Stimulated activated CD8-positive, alpha-beta memory T cell treated with anti-CD3 and anti-CD28 coated beads, Interleukin-4, amount 100 ng/mL, for 4 hours (primary cell): ENCODE measurements at regions not wholly inside any gene's neighbourhood (a gene's known extent, or its start where the extent isn't known, plus 50 kb on each side); places are given as distances from the start of the nearest gene placed in this dataset.
"Not testable (repeated sequence)": the region's sequence is repeated elsewhere in the genome, so short reads cannot be mapped to it uniquely, and the experiment has no call there.

Source experiments
- DNase-seq, 2 donors: peaks; one replicate each; pipeline ENCODE4 v3.0.0-alpha.2; 2020; ENCODE audit warnings: low read depth in 2 of 2, low spot score in 1 of 2

DNA sequence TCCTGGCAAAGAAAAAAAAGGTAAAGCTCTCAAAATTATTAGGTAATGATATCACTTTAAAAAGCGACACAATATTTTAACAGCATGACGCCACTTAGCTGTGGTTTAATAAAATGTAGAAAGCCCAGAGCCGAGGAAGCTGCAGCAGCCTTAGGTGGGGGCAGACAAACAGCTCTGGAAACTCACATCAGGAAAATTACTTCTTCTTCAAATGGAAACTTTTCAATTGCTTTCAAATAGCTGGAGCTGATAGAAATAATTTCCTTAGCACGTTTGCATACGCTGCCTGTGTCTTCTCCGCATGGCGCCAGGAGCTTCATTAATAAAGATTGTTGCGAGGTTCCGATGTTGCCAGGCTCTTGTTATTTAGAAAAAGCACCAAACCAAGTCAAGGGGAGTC is 835.3 kb upstream of the EEF2KMT start:
- no peak for DNase-seq

GRCh38 chr16:5928476-5929065 is 831.0 kb upstream of the EEF2KMT start:
- DNase-seq: no peak

DNA sequence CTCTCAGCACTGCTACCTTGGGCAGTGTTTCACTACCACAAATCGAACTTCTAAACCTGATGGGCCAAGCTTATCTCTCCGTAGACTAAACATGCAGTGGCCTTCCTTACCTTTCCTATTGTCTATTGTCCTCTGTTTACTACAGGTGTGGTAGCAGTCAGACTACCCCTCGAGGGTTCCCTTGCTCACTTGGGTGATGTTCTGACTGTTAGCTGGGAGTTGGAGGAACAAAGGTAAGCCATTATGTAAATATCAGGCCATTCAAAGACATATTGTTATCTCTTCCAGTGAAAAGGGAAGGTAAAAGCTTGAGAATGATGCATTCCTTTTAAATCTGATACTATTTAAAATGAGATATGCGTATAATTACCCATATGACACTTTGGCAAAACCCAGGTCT is 828.3 kb upstream of the EEF2KMT start:
- no peak for DNase-seq

DNA sequence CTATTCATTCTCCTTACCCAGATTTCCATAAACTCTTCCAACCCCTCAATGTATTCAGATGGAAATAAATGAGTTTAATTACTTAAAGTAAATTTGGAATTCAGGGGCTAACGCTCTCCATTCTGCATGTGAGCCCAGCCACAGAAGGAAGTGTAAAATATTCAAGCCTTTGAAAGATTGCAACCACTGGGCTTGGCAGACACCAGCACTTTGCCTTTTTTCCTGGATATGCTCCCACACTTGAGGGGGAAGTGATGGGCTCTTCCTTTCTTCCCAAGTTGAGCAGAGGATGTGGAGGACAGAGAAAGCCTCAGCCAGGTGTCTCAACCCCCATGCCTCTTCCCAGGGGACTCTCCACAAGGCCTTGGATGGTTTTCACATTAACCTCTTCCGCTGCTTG is 825.1 kb upstream of the EEF2KMT start:
- DNase-seq: no peak

DNA sequence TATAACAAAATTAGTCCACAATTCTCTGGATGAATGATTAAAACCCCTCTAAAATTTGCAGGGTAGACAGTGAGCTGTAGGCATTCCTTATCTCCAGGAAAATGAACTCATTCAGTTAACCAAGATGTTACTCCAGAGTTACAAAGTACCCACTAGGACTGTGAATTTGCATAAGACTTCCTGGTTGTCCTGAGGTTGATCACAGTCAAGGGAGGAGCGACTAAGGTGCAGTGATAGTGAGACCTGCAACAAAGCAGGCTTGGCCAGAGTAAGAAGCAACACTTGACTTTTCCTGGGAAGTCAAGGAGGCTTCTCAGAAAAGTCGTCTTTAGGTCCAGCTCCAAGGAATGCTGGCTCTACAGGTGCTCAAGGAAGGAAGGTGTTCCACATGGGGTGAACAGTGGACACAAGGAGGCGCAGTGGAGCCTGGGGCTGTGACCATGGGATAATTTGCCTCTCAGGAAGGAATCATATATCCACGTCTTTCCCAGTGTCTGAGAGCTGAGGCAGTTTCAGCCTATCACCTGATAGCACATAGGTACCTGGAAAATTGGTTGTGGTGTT is 821.1 kb upstream of the EEF2KMT start:
- DNase-seq: no peak

GRCh38 chr16:5917436-5918195 is 820.0 kb upstream of the EEF2KMT start:
- no peak for DNase-seq

DNA sequence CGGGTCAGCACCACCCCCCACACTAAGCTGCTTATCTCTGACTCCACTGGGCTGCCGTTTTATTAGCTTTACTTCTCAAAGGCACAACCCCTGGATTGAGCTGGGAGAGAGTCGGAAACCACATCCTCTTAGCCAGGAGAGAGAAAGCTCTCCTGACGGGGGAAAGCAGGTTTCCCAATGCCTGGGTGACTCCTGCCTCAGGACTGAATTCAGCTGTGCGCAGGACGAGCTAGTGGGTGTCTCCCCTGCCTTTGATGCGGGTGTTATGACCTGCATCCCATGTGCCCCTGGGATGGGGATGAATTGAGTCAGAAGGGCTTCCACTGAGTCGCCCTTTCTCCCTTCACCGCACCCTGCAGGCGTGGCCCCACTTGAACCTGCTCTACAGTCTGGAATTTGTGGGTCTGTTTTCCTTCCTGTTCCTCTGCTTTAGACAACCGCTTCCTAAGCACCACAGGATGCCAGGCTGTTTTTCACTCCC is 819.2 kb upstream of the EEF2KMT start:
- DNase-seq: no peak

DNA sequence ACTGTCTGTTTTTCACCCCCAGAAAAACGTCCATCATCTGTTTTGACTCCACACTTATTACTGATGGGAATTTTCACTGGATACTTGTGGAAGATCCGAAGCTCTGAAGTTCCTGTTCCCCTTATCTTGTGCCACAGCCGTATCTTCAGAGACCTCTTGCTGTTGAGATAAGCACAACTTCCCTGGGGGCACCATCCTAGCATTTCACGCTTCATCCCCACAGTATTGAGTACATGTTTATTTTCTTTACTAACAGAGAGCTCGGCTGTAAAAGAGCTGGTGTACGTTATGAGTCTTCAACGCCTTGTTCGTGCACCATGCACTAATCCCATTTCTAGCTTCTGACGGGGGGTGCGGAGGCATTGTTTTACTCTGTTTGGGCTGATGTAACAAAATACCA is 813.6 kb upstream of the EEF2KMT start:
- no peak for DNase-seq

GRCh38 chr16:5909556-5909955 is 812.0 kb upstream of the EEF2KMT start:
- not testable (repeated sequence) for DNase-seq

GRCh38 chr16:5907544-5907943 is 809.9 kb upstream of the EEF2KMT start:
- DNase-seq: no peak

DNA sequence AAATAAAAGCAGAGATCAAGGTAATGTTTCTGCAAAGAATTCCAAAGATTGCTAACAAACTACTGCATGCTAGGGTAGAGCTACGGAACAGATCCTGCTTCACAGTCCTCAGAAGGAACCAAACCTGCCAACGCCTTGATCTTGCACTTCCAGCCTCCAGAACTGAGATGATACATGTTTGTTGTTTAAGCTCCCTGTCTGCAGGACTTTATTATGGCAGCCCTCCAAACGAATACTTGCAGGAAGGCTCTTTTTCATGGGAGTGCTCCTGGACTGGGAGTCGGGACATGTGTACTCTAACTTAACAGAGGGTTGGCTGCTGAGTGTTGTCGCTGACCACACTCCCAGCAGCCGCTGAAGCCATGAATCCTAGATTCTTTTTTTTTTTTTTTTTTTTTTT is 808.8 kb upstream of the EEF2KMT start:
- no peak for DNase-seq

DNA sequence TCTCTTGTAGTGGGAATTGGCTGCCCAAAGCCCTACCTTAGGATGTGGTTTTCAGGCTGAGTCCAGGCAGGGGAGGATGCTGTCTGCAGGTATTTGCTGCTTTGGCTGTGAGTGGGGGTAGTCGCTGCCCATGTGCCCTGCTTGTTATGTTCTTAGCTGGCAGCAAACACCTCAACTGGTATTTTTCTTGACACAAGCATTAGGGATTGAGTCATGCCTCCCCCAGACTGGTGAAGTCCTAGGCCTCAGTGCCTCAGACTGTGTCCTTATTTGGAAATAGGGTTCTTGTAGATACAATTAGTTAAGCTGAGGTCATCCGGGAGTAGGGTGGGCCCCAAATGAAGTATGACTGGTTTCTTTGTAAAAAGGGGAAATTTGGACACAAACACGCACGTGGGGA is 808.3 kb upstream of the EEF2KMT start:
- no peak for DNase-seq

DNA sequence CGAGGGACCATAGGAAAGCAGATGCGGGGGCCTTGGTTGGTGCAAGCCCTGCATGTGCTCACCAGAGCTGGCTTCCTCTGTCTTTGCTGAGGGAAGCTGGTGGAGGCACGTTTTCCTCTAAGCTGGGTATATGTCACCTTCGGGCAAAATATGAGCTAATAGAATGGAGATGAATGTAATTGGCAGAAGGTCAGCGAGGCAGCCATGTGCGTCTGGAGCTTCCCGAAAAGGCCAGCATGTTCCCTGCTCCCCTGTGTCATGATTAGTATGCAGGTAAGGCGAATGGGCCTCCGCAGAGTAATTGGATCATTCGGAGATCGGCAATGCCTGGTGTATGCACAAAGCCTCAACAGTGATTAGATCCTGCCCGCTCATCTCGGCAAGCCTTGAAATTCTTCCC is 806.2 kb upstream of the EEF2KMT start:
- no peak for DNase-seq

DNA sequence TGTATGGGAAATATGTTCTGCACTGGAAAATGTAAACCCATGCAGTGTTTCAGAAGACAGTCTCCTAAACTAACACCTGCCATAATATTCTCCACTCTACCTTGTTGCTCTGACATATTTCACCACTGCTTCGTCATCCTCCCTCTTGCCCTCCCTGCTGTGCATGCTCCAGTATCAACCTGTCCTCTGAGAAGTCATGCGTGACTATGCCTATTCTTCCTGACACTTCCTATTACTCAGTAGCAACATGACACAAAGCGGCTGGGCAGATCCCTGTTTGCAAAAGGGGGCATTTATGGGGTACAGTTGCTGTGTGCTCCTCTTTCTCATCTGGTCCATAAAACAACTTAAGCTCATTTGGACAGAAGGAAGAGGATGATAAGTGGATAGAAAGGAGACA is 805.6 kb upstream of the EEF2KMT start:
- no peak for DNase-seq

GRCh38 chr16:5900046-5900445 is 802.5 kb upstream of the EEF2KMT start:
- DNase-seq: no peak

- DNase-seq: no peak
Observed at GRCh38 chr16:5895976-5896375, 798.4 kb upstream of the EEF2KMT start.

DNA sequence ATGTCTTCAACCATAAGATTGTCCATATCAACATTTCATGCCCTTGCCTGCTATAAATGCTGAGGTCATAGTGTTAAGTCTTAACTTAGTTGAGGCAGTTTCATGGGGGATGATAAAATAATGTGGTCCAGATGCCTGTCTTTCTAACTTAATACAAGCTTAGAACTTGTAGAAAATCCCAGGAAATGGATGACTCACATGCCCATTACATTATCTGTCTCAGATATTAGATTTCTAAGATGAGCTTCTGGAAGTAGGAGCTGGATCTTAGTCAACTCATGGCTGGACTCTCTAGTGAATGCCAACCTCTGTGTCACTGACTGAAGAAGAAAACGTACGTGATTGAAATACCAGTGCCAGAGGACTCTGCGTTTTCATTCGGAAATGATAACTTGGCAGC is 797.5 kb upstream of the EEF2KMT start:
- no peak for DNase-seq

DNA sequence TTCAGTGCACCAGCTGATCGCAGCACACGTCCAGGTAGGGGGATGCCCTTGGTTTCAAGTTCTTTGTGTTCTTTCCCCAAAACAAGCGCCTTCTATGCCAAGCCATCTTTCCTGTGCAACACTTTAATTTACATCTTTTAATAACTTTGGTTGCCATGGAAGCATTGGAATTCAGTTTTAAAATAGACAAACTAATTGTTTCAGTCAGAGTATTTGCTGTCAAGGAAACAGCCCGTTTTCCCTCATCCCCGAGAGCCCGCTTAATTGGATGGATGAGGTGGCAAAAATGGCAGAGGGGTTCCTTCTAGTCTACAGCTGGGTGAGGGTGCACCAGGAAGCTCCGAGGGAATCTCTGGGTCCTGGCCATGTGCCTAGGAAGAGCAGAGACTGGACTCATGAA is 793.7 kb upstream of the EEF2KMT start:
- no peak for DNase-seq

DNA sequence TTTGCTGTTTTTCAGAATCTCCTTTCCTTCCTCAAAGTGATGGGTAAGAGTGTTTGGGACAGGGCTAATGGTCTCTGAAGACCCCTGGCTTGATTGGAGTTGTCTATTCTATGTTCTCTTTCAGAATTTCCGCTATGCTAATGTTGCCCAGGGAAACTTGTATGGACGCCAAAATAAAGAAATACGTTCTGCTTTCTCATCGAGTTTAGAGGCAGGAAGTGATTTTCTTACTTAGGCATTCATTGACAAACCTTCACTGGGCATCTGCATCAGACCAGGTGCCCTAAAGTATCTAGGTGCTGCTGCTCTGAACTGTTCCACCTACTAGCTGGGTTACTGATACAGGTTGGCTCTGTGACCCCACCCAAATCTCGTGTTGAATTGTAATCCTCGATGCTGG is 787.9 kb upstream of the EEF2KMT start:
- no peak for DNase-seq

DNA sequence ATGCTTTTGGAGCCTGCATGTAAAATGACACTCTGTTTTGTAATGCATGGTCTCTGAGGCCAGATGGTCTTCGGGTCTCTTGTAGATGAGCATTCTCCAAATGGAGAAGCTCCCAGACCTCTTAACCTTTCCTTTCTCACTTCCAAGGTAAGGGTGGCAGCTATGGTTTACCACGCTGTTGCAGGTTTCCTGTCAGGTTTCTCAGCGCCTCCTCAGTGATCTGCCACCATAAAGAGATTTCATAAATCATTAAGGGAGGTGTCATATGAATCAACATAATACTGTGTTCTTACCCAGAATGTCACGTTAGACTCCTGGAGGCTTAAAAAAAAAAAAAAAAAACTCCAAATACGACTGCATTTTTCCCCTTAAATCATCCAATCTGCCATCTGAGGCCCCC is 787.4 kb upstream of the EEF2KMT start:
- DNase-seq: no peak

GRCh38 chr16:5884339-5884738 is 786.7 kb upstream of the EEF2KMT start:
- DNase-seq: no peak

GRCh38 chr16:5882087-5882640 is 784.6 kb upstream of the EEF2KMT start:
- no peak for DNase-seq
